ENCODE measurements at regions not wholly inside any gene's neighbourhood (a gene's known extent, or its start where the extent isn't known, plus 50 kb on each side); places are given as distances from the start of the nearest gene placed in this dataset.

DNA sequence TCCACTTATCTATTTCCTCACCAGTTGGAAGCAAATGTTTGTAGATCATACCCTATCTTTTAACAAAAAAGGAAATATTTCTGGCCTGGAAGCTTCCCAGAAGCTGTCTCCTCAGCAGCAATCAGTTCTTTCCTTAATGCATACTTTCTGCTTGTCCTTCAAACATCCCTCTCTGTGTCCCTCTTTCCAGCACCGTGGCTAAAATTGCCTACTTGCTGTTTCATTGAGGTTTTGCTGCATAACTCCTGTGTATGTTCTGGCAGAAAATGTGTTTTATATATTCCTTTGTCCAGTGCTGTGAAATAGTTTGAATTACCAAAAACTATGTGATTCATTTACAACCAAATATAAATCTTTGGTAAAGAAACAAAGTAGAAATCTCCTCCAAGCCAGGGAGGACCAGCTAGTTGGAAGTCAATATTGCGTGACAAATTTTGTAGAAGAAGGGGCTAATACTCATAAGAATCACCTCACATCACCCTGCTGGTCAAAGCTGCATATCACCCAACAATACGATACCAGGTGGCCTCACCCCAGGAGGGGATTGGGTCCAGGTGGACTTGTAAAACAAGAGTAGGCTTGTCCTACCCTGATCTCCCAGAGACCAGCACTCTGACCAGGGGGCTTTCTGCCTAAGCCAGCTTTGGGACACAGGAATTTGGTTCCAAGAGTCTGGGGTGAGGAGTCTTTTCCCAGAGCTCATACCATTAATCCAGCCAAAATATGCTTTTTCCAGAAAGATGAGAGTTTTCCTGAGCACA is 198.4 kb upstream of the SNX2 start:
- no peak for DNase-seq
- TF ChIP-seq POLR2A (IDR thresholded peaks at IDR 0.05; ENCODE audit: low read length): no peak
- no peak for TF ChIP-seq GATA1 (IDR thresholded peaks at IDR 0.05; ENCODE audit: low read depth, low read length)

- DNase-seq: no peak
- TF ChIP-seq GATA1 (IDR thresholded peaks at IDR 0.05; ENCODE audit: low read depth, low read length) (no peak), POLR2A (IDR thresholded peaks at IDR 0.05; ENCODE audit: low read length) (no peak)
Observed at GRCh38 chr5:122581629-122582028, 193.3 kb upstream of the SNX2 start.

DNA sequence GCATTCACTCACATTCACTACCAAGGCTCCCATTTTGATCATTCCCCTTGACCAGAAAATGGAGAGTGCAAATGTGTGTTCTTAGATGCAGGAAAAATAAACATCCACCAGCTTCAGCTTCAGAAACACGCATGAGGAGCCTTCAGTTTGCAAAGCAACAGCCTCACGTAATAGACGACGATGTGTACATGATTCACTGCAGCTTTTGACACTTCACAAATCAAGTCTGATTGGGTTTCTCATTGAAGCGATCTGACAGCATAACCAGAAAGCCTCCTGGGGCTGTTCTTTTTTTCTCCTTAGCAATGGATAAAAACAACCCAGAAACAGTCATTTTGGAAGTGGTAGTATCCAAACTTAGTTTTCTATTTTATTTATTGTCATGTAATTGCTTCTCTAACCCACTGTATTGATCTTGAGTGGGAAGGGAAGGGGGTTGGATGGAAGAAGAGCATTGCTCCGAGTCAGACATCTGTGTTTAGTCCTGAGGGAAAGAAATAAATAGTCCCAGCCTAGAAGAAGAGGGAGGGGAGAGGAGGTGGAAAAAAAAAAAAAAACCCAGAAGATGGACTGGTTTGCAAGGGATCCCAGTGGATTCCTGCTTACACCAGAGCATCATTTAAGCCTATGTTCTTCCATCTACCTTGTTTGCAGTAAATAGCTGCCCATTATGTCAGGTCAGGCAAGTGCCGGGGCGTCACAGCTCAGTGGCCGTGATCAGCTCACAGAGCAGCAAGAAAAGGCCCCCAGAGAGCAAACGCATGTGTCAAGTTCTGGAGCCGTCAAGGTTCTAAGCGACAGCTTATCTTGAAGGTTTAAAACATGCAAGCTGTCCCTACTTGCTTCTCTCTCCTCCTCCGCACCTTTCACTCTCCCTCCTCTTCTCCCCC is 190.2 kb upstream of the SNX2 start:
- DNase-seq: no peak
- TF ChIP-seq GATA1 (IDR thresholded peaks at IDR 0.05; ENCODE audit: low read depth, low read length) (no peak), POLR2A (IDR thresholded peaks at IDR 0.05; ENCODE audit: low read length) (no peak)

GRCh38 chr5:122585371-122585770 is 189.5 kb upstream of the SNX2 start:
- no peak for DNase-seq
- no peak for TF ChIP-seq POLR2A (IDR thresholded peaks at IDR 0.05; ENCODE audit: low read length)
- no peak for TF ChIP-seq GATA1 (IDR thresholded peaks at IDR 0.05; ENCODE audit: low read depth, low read length)

DNA sequence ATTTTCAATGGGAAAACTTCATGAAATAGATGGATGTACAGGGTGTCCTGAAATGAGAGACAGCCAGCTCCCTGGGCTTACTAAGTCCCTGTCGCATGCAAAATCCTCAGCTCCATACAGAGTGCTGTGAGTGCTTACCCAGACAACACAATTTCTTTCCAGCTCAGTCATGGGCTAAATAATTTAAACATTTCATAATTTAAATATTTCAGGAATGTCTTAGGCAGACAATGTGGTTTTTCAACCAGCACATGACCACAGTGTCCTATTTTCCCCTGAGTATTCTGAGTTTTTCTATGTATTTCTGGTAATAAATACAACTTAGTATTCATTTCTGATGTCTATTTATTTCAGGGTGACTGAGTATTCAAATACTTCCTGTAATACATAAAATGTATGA is 188.5 kb upstream of the SNX2 start:
- TF ChIP-seq POLR2A (IDR thresholded peaks at IDR 0.05; ENCODE audit: low read length) (no peak), GATA1 (IDR thresholded peaks at IDR 0.05; ENCODE audit: low read depth, low read length) (no peak)
- DNase-seq: no peak

GRCh38 chr5:122591828-122592227 is 183.1 kb upstream of the SNX2 start:
- no peak for TF ChIP-seq GATA1 (IDR thresholded peaks at IDR 0.05; ENCODE audit: low read depth, low read length)
- TF ChIP-seq POLR2A (IDR thresholded peaks at IDR 0.05; ENCODE audit: low read length): no peak
- DNase-seq: no peak

DNA sequence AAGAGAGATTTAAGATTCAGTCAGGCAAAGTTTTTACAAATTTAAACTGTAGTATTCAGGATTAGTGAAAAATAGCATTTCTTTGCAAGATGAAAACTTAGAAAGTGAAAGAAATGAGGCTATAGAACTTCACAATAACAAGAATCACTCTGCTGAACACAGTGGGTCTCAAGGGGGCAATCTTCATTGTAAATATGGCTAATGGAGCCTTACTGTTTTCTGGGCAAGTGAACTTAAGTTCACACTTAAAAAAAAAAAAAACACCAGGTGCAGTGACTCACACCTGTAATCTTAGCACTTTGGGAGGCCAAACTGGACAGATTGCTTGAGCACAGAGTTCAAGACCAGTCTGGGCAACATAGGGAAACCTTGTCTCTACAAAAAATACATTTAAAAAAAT is 175.9 kb upstream of the SNX2 start:
- no peak for DNase-seq
- TF ChIP-seq GATA1 (IDR thresholded peaks at IDR 0.05; ENCODE audit: low read depth, low read length): no peak

DNA sequence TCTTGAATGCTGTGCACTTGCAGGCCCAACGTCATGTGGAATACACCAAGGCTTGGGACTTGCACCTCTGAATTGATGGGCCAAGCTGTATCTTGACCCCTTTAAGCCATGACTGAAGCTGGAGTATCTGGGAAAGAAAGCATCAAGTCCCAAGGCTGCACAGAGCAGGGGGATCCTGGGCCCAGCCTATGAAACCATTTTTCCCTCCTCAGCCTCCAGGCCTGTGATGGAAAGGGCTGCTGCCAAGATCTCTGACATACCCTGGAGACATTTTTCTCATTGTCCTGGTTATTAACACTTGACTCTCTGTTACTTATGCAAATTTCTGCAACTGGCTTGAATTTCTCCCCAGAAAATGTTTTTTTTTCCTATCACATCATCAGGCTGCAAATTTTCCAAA is 174.0 kb upstream of the SNX2 start:
- TF ChIP-seq GATA1 (IDR thresholded peaks at IDR 0.05; ENCODE audit: low read depth, low read length) (no peak), POLR2A (IDR thresholded peaks at IDR 0.05; ENCODE audit: low read length) (no peak)
- DNase-seq: no peak

- no peak for TF ChIP-seq GATA1 (IDR thresholded peaks at IDR 0.05; ENCODE audit: low read depth, low read length)
- TF ChIP-seq POLR2A (IDR thresholded peaks at IDR 0.05; ENCODE audit: low read length): no peak
- no peak for DNase-seq
Observed at GRCh38 chr5:122602700-122603099, 172.2 kb upstream of the SNX2 start.

- DNase-seq: no peak
- TF ChIP-seq GATA1 (IDR thresholded peaks at IDR 0.05; ENCODE audit: low read depth, low read length) (no peak), POLR2A (IDR thresholded peaks at IDR 0.05; ENCODE audit: low read length) (no peak)
Observed at GRCh38 chr5:122605236-122605635, 169.6 kb upstream of the SNX2 start.

- no peak for DNase-seq
- TF ChIP-seq GATA1 (IDR thresholded peaks at IDR 0.05; ENCODE audit: low read depth, low read length) (no peak), POLR2A (IDR thresholded peaks at IDR 0.05; ENCODE audit: low read length) (no peak)
Observed at GRCh38 chr5:122607818-122608217, 167.1 kb upstream of the SNX2 start.

DNA sequence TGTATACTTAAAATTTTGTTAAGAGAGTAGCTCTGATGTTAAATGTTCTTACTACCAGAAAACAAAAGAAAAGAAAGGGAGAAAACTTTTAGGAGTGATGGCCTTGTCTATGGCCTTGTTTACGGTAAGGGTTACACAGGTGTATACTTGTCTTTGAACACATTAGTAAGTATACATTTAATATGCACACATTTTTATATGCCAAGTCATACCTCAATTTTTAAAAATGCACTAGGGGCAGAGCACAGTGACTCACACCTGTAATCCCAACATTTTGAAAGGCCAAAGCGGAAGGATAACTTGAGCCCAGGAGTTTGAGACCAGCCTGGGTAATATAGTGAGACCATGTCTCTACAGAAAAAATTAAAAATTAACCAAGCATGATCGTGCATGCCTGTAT is 166.7 kb upstream of the SNX2 start:
- TF ChIP-seq POLR2A (IDR thresholded peaks at IDR 0.05; ENCODE audit: low read length) (no peak), GATA1 (IDR thresholded peaks at IDR 0.05; ENCODE audit: low read depth, low read length) (no peak)
- DNase-seq: no peak

- no peak for DNase-seq
- TF ChIP-seq POLR2A (IDR thresholded peaks at IDR 0.05; ENCODE audit: low read length) (no peak), GATA1 (IDR thresholded peaks at IDR 0.05; ENCODE audit: low read depth, low read length) (no peak)
Observed at GRCh38 chr5:122611406-122611805, 163.5 kb upstream of the SNX2 start.

DNA sequence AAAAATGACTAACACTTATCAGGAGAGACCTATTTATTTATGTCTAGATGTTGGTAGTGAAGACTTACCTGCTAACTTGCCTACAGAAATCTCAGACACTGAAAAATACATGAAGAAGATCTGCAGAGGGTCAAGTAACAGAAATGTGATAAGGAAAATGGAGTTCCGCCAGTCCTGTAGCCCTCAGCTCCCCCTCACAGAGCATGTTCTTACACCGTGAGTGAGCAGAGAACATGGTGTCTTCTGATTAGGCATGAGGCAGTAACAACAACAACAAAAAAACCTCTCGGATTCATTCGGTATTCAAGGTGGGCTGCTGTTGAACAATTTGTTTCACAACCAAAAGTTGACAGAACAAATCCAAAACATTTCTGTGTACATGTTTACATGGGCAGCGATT is 162.0 kb upstream of the SNX2 start:
- no peak for TF ChIP-seq POLR2A (IDR thresholded peaks at IDR 0.05; ENCODE audit: low read length)
- TF ChIP-seq GATA1 (IDR thresholded peaks at IDR 0.05; ENCODE audit: low read depth, low read length): no peak
- DNase-seq: no peak

- TF ChIP-seq GATA1 (IDR thresholded peaks at IDR 0.05; ENCODE audit: low read depth, low read length): no peak
- no peak for TF ChIP-seq POLR2A (IDR thresholded peaks at IDR 0.05; ENCODE audit: low read length)
- DNase-seq: no peak
Observed at GRCh38 chr5:122615146-122615545, 159.7 kb upstream of the SNX2 start.

All from erythroblast (primary cell).